Ishikawa (cell line): ENCODE measurements at regions not wholly inside any gene's neighbourhood (a gene's known extent, or its start where the extent isn't known, plus 50 kb on each side); places are given as distances from the start of the nearest gene placed in this dataset.

Experiments used
- CEBPB ChIP-seq: IDR thresholded peaks from 2 replicates; pipeline ENCODE4 v1.6.1; 2012
- EGR1 ChIP-seq: IDR thresholded peaks from 2 replicates; pipeline ENCODE4 v1.6.1; 2012
- EP300 ChIP-seq: IDR thresholded peaks from 2 replicates; pipeline ENCODE4 v1.6.1; 2012; ENCODE audit warnings: borderline replicate concordance
- MAX ChIP-seq: IDR thresholded peaks from 2 replicates; pipeline ENCODE4 v1.6.1; 2012
- NFIC ChIP-seq: IDR thresholded peaks from 2 replicates; pipeline ENCODE4 v1.6.1; 2012
- RAD21 ChIP-seq: IDR thresholded peaks from 2 replicates; pipeline ENCODE4 v1.6.1; 2012; ENCODE audit warnings: low read depth
- REST ChIP-seq: IDR thresholded peaks from 2 replicates; pipeline ENCODE4 v1.6.1; 2012; ENCODE audit warnings: low read depth, mild to moderate bottlenecking
- TAF1 ChIP-seq: IDR thresholded peaks from 2 replicates; pipeline ENCODE4 v1.6.1; 2012; ENCODE audit warnings: low read depth, mild to moderate bottlenecking
- TEAD4 ChIP-seq: IDR thresholded peaks from 2 replicates; pipeline ENCODE4 v1.6.1; 2012
- USF1 ChIP-seq: IDR thresholded peaks from 2 replicates; pipeline ENCODE4 v1.6.1; 2012
- YY1 ChIP-seq: IDR thresholded peaks from 2 replicates; pipeline ENCODE4 v1.6.1; 2012; ENCODE audit warnings: low read depth

GRCh38 chr6:11875325-11876109 is 96.9 kb upstream of the ADTRP start:
- TF ChIP-seq TEAD4 (no peak), CEBPB (no peak), MAX (no peak), RAD21 (no peak), EGR1 (no peak), NFIC (no peak), TAF1 (no peak), YY1 (no peak), EP300 (no peak), REST (no peak), USF1 (no peak)
